ENCODE measurements at regions not wholly inside any gene's neighbourhood (a gene's known extent, or its start where the extent isn't known, plus 50 kb on each side); places are given as distances from the start of the nearest gene placed in this dataset.
"Not testable (repeated sequence)": the region's sequence is repeated elsewhere in the genome, so short reads cannot be mapped to it uniquely, and the experiment has no call there.

DNA sequence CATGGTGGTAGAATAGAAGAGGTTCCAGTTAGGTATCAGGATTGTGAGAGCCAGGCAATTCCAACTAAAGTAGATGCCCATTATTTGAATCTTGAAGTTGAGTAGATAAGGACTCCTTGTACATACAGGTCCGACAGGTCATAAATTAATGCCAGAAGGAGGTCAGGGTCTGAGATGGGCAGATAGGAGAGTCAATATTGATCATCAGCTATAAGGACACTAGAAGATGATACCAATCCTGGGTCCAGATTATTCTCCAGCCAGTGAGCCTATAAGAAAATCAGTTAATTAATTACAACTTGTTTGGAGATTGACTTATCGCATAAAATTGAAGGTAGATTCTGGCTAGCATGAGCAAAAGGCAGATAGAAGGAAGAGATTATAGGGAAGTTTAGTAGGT lies 378.4 kb upstream of the NAALADL2 start:
- TF ChIP-seq, protein P1, sequence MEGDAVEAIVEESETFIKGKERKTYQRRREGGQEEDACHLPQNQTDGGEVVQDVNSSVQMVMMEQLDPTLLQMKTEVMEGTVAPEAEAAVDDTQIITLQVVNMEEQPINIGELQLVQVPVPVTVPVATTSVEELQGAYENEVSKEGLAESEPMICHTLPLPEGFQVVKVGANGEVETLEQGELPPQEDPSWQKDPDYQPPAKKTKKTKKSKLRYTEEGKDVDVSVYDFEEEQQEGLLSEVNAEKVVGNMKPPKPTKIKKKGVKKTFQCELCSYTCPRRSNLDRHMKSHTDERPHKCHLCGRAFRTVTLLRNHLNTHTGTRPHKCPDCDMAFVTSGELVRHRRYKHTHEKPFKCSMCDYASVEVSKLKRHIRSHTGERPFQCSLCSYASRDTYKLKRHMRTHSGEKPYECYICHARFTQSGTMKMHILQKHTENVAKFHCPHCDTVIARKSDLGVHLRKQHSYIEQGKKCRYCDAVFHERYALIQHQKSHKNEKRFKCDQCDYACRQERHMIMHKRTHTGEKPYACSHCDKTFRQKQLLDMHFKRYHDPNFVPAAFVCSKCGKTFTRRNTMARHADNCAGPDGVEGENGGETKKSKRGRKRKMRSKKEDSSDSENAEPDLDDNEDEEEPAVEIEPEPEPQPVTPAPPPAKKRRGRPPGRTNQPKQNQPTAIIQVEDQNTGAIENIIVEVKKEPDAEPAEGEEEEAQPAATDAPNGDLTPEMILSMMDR (IDR thresholded peaks at IDR 0.05; ENCODE audit: low read depth, low read length, missing control alignments): no peak
- in situ Hi-C loops (cut with HindIII; ENCODE audit: low sequenced_read_pairs): no loop called here
- DNase-seq (ENCODE audit: low read depth): no peak

GRCh38 chr3:174482541-174482940 lies 376.6 kb upstream of the NAALADL2 start:
- DNase-seq (ENCODE audit: low read depth): no peak
- H3K4me3 ChIP-seq (ENCODE audit: low read depth, low read length): no peak overlapping the region
- in situ Hi-C loops (cut with HindIII; ENCODE audit: low sequenced_read_pairs): no loop called here
- TF ChIP-seq, protein P1 (IDR thresholded peaks at IDR 0.05; ENCODE audit: low read depth, low read length, missing control alignments): no peak

More for the DNA sequence above, 378.4 kb upstream of the NAALADL2 start:
- no peak overlapping the region for H3K4me3 ChIP-seq (ENCODE audit: low read depth, low read length)

DNA sequence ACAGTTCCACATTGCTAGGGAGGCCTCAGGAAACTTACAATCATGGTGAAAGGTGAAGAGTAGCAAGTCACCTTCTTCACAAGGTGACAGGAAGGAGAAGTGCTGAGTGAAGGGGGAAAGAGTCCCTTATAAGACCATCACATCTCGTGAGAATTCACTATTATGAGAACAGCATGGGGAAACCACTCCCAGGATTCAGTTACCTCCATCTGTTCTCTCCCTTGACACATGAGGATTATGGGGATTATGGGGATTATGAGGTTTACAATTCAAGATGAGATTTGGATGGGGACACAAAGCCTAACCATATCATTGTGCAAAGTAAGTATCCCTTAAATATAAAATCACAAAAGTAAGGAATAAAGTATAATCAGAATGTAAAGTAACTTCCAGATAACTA lies 375.9 kb upstream of the NAALADL2 start:
- in situ Hi-C loops (cut with HindIII; ENCODE audit: low sequenced_read_pairs): no loop called here
- DNase-seq (ENCODE audit: low read depth): no peak
- H3K4me3 ChIP-seq (ENCODE audit: low read depth, low read length): no peak overlapping the region
- TF ChIP-seq, protein P1 (IDR thresholded peaks at IDR 0.05; ENCODE audit: low read depth, low read length, missing control alignments): no peak

DNA sequence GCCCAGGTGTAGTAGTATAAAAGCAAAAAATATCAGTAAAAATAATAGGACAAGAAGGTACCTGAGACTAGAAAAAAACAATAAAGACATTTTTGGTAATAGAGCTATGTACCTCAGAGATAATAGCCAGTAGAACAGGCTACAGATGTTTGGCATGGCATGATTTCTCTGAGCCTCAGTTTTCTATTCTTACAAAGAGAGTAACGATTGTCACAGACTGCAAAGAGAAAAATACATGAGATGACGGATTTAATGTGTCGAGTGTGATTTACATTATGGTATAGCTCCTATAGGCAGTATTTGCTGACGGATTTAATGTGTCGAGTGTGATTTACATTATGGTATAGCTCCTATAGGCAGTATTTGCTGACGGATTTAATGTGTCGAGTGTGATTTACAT lies 375.3 kb upstream of the NAALADL2 start:
- in situ Hi-C loops (cut with HindIII; ENCODE audit: low sequenced_read_pairs); H3K4me3 ChIP-seq (ENCODE audit: low read depth, low read length); DNase-seq (ENCODE audit: low read depth): not testable (repeated sequence)

- DNase-seq (ENCODE audit: low read depth): no peak
- TF ChIP-seq, protein P1 (IDR thresholded peaks at IDR 0.05; ENCODE audit: low read depth, low read length, missing control alignments): no peak
- in situ Hi-C loops (cut with HindIII; ENCODE audit: low sequenced_read_pairs): no loop called here
- H3K4me3 ChIP-seq (ENCODE audit: low read depth, low read length): no peak overlapping the region
Measured at GRCh38 chr3:174488527-174488926, 370.6 kb upstream of the NAALADL2 start.

DNA sequence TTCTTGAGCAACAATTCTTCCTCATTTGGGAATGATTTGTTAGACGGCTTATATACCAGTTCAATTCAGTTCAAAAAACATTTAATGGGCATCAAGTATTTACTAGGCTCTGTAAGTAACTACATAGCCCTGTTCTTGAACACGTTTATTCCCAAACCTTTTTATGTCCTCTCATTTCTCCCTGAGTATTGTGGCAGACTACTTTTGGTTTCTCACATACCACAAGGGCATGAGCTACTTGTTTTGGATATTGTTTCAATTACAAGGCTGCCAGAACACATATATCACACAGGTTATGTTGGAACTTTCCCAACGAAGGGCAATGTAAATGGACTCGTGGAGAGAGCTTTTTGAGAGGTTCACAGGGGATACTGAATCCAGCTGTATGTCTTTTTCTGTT lies 363.8 kb upstream of the NAALADL2 start:
- in situ Hi-C loops (cut with HindIII; ENCODE audit: low sequenced_read_pairs): no loop called here
- TF ChIP-seq, protein P1 (IDR thresholded peaks at IDR 0.05; ENCODE audit: low read depth, low read length, missing control alignments): no peak
- peak; percentile 23 for DNase-seq (ENCODE audit: low read depth)
- H3K4me3 ChIP-seq (ENCODE audit: low read depth, low read length): no peak overlapping the region

DNA sequence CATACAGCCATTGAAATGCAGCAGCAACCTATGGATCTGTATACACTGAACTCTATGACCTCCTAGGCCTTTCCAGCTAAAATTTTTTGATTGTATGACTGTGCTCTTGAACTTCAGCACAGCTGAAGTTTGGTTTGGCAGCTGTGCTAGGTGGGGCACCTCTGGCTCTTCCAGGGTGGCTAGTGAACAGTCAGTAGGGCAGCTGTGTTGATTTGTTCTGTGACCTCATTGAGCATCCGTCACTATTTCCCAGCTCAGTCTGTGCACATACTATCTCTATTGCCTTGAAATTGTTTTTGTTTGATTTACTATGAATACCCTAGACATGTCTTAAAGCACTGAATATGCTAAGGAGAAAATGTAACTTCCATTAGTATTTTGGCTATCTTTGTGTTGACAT lies 363.2 kb upstream of the NAALADL2 start:
- in situ Hi-C loops (cut with HindIII; ENCODE audit: low sequenced_read_pairs): no loop called here
- DNase-seq (ENCODE audit: low read depth): no peak
- H3K4me3 ChIP-seq (ENCODE audit: low read depth, low read length): no peak overlapping the region
- TF ChIP-seq, protein P1 (IDR thresholded peaks at IDR 0.05; ENCODE audit: low read depth, low read length, missing control alignments): no peak

All from astrocyte of the cerebellum (primary cell).